GM10266 (cell line): ENCODE measurements at regions not wholly inside any gene's neighbourhood (a gene's known extent, or its start where the extent isn't known, plus 50 kb on each side); places are given as distances from the start of the nearest gene placed in this dataset.
"Not testable (repeated sequence)": the region's sequence is repeated elsewhere in the genome, so short reads cannot be mapped to it uniquely, and the experiment has no call there.

Source experiments
- DNase-seq: peaks from one replicate; pipeline ENCODE4 v3.0.0; 2012; ENCODE audit errors: extremely low spot score
- TF ChIP-seq, protein P1 (sequence below): IDR thresholded peaks from 2 replicates; pipeline ENCODE4 v1.5.1; 2012; ENCODE audit warnings: mild to moderate bottlenecking, low read depth; ENCODE audit not compliant: control insufficient read depth, insufficient read depth; ENCODE audit errors: missing control alignments

DNA sequence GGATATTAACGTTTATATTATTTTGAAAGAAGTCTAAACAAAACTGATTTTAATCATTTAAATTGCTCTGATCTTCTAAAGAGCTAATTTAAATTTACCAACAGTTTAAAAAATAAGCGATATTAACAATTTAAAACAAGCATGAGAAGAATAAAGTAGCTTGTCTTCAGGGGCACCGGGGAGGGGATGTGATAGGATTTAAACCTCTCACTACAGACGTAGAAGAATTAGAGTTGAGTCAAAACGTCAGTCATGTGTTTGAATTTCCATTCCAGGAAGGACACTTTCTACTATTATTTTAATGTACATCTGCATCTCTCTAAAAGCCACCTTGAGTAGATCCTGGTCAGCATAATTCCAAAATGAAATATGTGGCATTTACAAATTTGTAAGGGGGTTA lies 58.2 kb upstream of the TPTE start:
- no peak for DNase-seq
- TF ChIP-seq, protein P1, sequence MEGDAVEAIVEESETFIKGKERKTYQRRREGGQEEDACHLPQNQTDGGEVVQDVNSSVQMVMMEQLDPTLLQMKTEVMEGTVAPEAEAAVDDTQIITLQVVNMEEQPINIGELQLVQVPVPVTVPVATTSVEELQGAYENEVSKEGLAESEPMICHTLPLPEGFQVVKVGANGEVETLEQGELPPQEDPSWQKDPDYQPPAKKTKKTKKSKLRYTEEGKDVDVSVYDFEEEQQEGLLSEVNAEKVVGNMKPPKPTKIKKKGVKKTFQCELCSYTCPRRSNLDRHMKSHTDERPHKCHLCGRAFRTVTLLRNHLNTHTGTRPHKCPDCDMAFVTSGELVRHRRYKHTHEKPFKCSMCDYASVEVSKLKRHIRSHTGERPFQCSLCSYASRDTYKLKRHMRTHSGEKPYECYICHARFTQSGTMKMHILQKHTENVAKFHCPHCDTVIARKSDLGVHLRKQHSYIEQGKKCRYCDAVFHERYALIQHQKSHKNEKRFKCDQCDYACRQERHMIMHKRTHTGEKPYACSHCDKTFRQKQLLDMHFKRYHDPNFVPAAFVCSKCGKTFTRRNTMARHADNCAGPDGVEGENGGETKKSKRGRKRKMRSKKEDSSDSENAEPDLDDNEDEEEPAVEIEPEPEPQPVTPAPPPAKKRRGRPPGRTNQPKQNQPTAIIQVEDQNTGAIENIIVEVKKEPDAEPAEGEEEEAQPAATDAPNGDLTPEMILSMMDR, result no peak

- TF ChIP-seq, protein P1, result no peak
- no peak for DNase-seq
Observed at GRCh38 chr21:10464975-10465374, 56.4 kb upstream of the TPTE start.

GRCh38 chr21:10465524-10466110 lies 55.8 kb upstream of the TPTE start:
- DNase-seq, result not testable (repeated sequence)

- TF ChIP-seq, protein P1, result no peak
- DNase-seq, result no peak
Observed at GRCh38 chr21:10466200-10466599, 55.2 kb upstream of the TPTE start.
